Neuronal stem cell (in vitro differentiated cells): ENCODE measurements at regions not wholly inside any gene's neighbourhood (a gene's known extent, or its start where the extent isn't known, plus 50 kb on each side); places are given as distances from the start of the nearest gene placed in this dataset.

ENCODE experiments used
- DNase-seq: peaks from one replicate; pipeline ENCODE4 v3.0.0-alpha.2; 2013; ENCODE audit warnings: low spot score
- H2AFZ ChIP-seq: one replicate; pipeline ENCODE4 v1.6.1; 2013; ENCODE audit warnings: mild to moderate bottlenecking, low read length, inconsistent platforms
- H2AK5ac ChIP-seq: 2 replicates; pipeline ENCODE4 v1.6.1; 2013; ENCODE audit warnings: low read depth, mild to moderate bottlenecking, inconsistent platforms, low read length, moderate library complexity, mixed read lengths
- H2BK120ac ChIP-seq: 2 replicates; pipeline ENCODE4 v1.6.1; 2013; ENCODE audit warnings: low read depth, mild to moderate bottlenecking, inconsistent platforms, low read length, moderate library complexity, mixed read lengths
- H2BK12ac ChIP-seq: one replicate; pipeline ENCODE4 v1.6.1; 2013; ENCODE audit warnings: low read length, inconsistent platforms
- H2BK15ac ChIP-seq: 2 replicates; pipeline ENCODE4 v1.6.1; 2013; ENCODE audit warnings: mild to moderate bottlenecking, low read length, inconsistent platforms, mixed read lengths
- H2BK5ac ChIP-seq: one replicate; pipeline ENCODE4 v1.6.1; 2013; ENCODE audit warnings: inconsistent platforms, mild to moderate bottlenecking, low read length, moderate library complexity
- H3K14ac ChIP-seq: one replicate; pipeline ENCODE4 v1.6.1; 2013; ENCODE audit warnings: low read length, inconsistent platforms
- H3K18ac ChIP-seq: 2 replicates; pipeline ENCODE4 v1.6.1; 2013; ENCODE audit warnings: low read length, inconsistent platforms
- H3K23ac ChIP-seq: 2 replicates; pipeline ENCODE4 v1.6.1; 2013; ENCODE audit warnings: low read depth, mild to moderate bottlenecking, mixed read lengths, low read length, inconsistent platforms; ENCODE audit not compliant: poor library complexity
- H3K27ac ChIP-seq: replicated peaks from 3 replicates; pipeline ENCODE4 v1.5.1; 2013; ENCODE audit warnings: low read length, inconsistent platforms
- H3K27me3 ChIP-seq, 3 experiments: 2 replicates each; pipeline ENCODE4 v1.6.1; 2013; ENCODE audit warnings: low read length in 3 of 3, mild to moderate bottlenecking in 2 of 3, inconsistent platforms in 1 of 3, low read depth in 1 of 3, mixed read lengths in 1 of 3, moderate library complexity in 1 of 3; ENCODE audit not compliant: control insufficient read depth in 3 of 3, insufficient read depth in 3 of 3
- H3K36me3 ChIP-seq, 2 donors: replicated peaks in 1 of 2; 2 replicates each; pipeline ENCODE4 v1.6.1; 2013; ENCODE audit warnings: low read length in 2 of 2; ENCODE audit not compliant: control insufficient read depth in 2 of 2, insufficient read depth in 2 of 2
- H3K4ac ChIP-seq: 2 replicates; pipeline ENCODE4 v1.6.1; 2013; ENCODE audit warnings: inconsistent platforms, mild to moderate bottlenecking, low read length, moderate library complexity
- H3K4me1 ChIP-seq, 2 donors: 1 replicate in 1 of 2; 2 replicates in 1 of 2; pipeline ENCODE4 v1.6.1; 2013; ENCODE audit warnings: low read length in 2 of 2, low read depth in 1 of 2; ENCODE audit not compliant: control insufficient read depth in 2 of 2, insufficient read depth in 1 of 2
- H3K4me2 ChIP-seq: one replicate; pipeline ENCODE4 v1.6.1; 2013; ENCODE audit warnings: mild to moderate bottlenecking, low read length, inconsistent platforms; ENCODE audit not compliant: insufficient read depth, poor library complexity, severe bottlenecking
- H3K4me3 ChIP-seq, 2 donors: 2 replicates each; pipeline ENCODE4 v1.5.1; 2013; ENCODE audit warnings: low read length in 2 of 2, mild to moderate bottlenecking in 2 of 2, inconsistent platforms in 1 of 2, moderate library complexity in 1 of 2
- H3K79me1 ChIP-seq: one replicate; pipeline ENCODE4 v1.6.1; 2013; ENCODE audit warnings: low read depth, mild to moderate bottlenecking, inconsistent platforms, low read length, moderate library complexity
- H3K9ac ChIP-seq: one replicate; pipeline ENCODE4 v1.6.1; 2013; ENCODE audit warnings: mild to moderate bottlenecking, low read depth, low read length, inconsistent platforms; ENCODE audit not compliant: poor library complexity
- H3K9me3 ChIP-seq, 2 donors: replicated peaks in 1 of 2; 2 replicates each; pipeline versions ENCODE3 to v1.6.1; 2013; ENCODE audit warnings: low read length in 2 of 2, mild to moderate bottlenecking in 2 of 2, inconsistent platforms in 1 of 2, low read depth in 1 of 2, mixed read lengths in 1 of 2, moderate library complexity in 1 of 2; ENCODE audit not compliant: control insufficient read depth in 2 of 2, insufficient read depth in 1 of 2
- H4K8ac ChIP-seq: one replicate; pipeline ENCODE4 v1.6.1; 2013; ENCODE audit warnings: low read depth, mild to moderate bottlenecking, inconsistent platforms, low read length, moderate library complexity
- H4K91ac ChIP-seq: one replicate; pipeline ENCODE4 v1.6.1; 2013; ENCODE audit warnings: low read length, low read depth, mild to moderate bottlenecking, inconsistent platforms; ENCODE audit not compliant: poor library complexity
- WGBS, 2 donors: extraction: QIAGEN DNeasy Blood & Tissue Kit; methylation state at CpG; one replicate each; pipeline ENCODE4 v1.1.7; 2013; ENCODE audit warnings: missing lambda C conversion rate in 2 of 2, mixed read lengths in 1 of 2; ENCODE audit not compliant: insufficient read length in 2 of 2, insufficient replicate concordance in 1 of 2; ENCODE audit errors: extremely low coverage in 2 of 2; 5-methylcytosine and 5-hydroxymethylcytosine counted together

DNA sequence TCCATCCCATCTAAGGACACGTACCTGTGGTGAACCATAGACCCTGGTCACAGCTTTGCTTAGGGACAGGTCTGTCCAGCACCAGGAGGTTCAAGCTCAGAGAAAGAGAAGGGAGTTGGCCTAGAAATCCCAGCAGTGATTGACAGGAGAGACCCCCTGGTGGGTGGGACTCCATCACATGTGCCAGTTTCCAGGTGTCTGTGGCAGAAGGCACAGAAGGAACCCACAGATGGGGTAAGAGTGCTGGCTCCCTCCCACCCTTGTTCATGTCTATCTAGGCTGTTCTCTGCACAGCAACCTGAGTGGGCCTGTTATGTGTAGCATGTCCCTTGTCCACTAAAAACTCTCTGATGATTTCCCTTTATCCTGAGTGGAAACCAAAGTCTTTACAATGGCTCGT lies 54.0 kb upstream of the GRB10 start:
- Histone ChIP-seq H2AK5ac (no peak overlapping the region), H3K23ac (no peak overlapping the region), H3K4ac (no peak overlapping the region), H2BK15ac (no peak overlapping the region), H3K36me3 (no peaks in the 10 kb centered on the region), H3K79me1 (no peaks in the 10 kb centered on the region), H4K8ac (no peak overlapping the region), H3K27me3 (no peaks in the 10 kb centered on the region), H3K27ac (no peak overlapping the region), H3K4me1 (no peaks in the 10 kb centered on the region), H3K14ac (no peak overlapping the region), H2BK5ac (no peak overlapping the region), H4K91ac (no peak overlapping the region), H3K9me3 (no peaks in the 10 kb centered on the region), H3K18ac (no peak overlapping the region), H3K9ac (no peak overlapping the region), H3K4me3 (no peak overlapping the region), H2BK12ac (no peak overlapping the region), H3K4me2 (no peak overlapping the region), H2AFZ (no peak overlapping the region), H2BK120ac (no peak overlapping the region)
- no CpG with 5 or more reads among the region's 2 CpGs for WGBS, 2 donors
- no peak for DNase-seq

DNA sequence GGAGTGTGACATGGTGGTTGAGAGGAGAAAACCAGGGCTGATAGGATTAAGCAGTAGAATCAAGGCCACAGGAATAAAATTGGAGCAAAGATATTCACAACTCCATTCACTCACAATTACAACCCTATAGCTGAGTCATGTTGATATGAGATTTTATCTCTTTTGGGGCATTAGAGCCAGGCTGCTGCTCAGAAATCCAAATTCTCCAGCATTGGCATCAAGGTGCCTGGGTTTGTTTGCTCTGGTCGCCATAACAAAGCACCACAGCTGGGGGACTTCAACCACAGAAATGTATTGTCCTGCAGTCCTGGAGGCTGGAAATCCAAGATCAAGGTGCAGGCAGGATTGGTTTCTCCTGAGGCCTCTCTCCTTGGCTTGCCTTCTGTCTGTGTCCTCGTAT lies 52.5 kb upstream of the GRB10 start:
- Histone ChIP-seq H3K36me3 (no peaks in the 10 kb centered on the region), H2BK120ac (no peak overlapping the region), H2AK5ac (no peak overlapping the region), H4K91ac (no peak overlapping the region), H3K4me3 (no peak overlapping the region), H3K18ac (no peak overlapping the region), H3K23ac (no peak overlapping the region), H3K4me1 (no peaks in the 10 kb centered on the region), H2BK15ac (no peak overlapping the region), H2AFZ (no peak overlapping the region), H3K9me3 (no peaks in the 10 kb centered on the region), H2BK5ac (no peak overlapping the region), H4K8ac (no peak overlapping the region), H3K9ac (no peak overlapping the region), H3K14ac (no peak overlapping the region), H3K4me2 (no peak overlapping the region), H3K27ac (no peak overlapping the region), H3K79me1 (no peaks in the 10 kb centered on the region), H3K4ac (no peak overlapping the region), H2BK12ac (no peak overlapping the region), H3K27me3 (no peaks in the 10 kb centered on the region)
- DNase-seq, result no peak
- no CpG with 5 or more reads among the region's 2 CpGs for WGBS, 2 donors

DNA sequence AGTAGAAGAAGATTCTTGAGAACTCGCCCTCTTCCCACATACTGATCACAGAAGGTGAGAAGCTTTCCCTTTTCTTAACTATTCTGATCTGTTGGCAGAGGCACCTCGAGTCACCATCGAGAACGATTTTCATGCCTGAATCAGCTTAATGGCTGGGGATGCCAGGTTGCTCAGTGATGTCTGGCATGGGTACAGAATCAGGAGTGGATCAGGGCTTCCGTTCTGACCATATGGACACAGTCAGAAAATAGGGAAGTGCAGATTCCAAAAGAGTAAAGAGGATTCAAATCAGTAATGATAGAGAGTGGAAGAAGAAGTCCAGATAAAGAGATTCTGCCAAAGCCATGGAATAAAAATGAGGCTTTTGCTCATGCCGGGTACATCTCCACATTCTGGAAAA lies 52.0 kb upstream of the GRB10 start:
- H3K79me1 ChIP-seq, result no peaks in the 10 kb centered on the region
- no peaks in the 10 kb centered on the region for H3K27me3 ChIP-seq
- no peak overlapping the region for H3K18ac ChIP-seq
- no peaks in the 10 kb centered on the region for H3K4me1 ChIP-seq
- H2BK5ac ChIP-seq, result no peak overlapping the region
- H2BK12ac ChIP-seq, result no peak overlapping the region
- H3K27ac ChIP-seq, result no peak overlapping the region
- no peak overlapping the region for H2AFZ ChIP-seq
- H3K23ac ChIP-seq, result no peak overlapping the region
- DNase-seq, result no peak
- H3K36me3 ChIP-seq, result no peaks in the 10 kb centered on the region
- no peak overlapping the region for H2AK5ac ChIP-seq
- H3K4me2 ChIP-seq, result no peak overlapping the region
- no peak overlapping the region for H3K4me3 ChIP-seq
- no peak overlapping the region for H3K14ac ChIP-seq
- H4K91ac ChIP-seq, result no peak overlapping the region
- no peak overlapping the region for H4K8ac ChIP-seq
- no peak overlapping the region for H2BK120ac ChIP-seq
- WGBS, 2 donors, result no CpG with 5 or more reads among the region's 6 CpGs
- H3K4ac ChIP-seq, result no peak overlapping the region
- H3K9ac ChIP-seq, result no peak overlapping the region
- no peak overlapping the region for H2BK15ac ChIP-seq
- no peaks in the 10 kb centered on the region for H3K9me3 ChIP-seq

DNA sequence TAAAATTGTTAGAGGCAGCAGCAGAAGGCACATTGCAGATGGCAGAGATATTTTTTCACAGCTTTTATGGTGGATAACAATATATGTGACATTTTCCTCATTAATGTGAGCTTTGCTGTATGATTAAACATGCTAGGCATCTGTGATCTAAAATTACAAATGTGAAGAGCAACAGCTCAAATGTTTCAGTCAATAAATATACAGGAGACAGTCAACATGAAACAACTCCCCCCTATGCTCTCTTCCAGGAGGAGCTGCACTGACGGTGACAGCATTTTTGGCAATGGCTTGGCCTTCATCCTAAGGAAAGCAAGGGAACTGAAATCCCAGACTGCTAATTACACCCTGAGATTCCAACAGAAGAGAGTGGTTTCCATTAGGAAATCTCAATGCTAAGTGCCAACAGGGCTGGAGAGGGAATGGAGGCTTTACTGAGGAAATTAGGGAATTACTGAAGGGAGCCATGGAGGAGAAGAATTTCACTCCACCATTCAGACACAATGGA lies 51.4 kb upstream of the GRB10 start:
- no peak overlapping the region for H2AFZ ChIP-seq
- H3K4me1 ChIP-seq, result no peaks in the 10 kb centered on the region
- H3K4me2 ChIP-seq, result no peak overlapping the region
- no peak overlapping the region for H3K4ac ChIP-seq
- H4K91ac ChIP-seq, result no peak overlapping the region
- no peak overlapping the region for H4K8ac ChIP-seq
- H3K79me1 ChIP-seq, result no peaks in the 10 kb centered on the region
- no peaks in the 10 kb centered on the region for H3K9me3 ChIP-seq
- no peak overlapping the region for H3K18ac ChIP-seq
- H2BK15ac ChIP-seq, result no peak overlapping the region
- H2BK5ac ChIP-seq, result no peak overlapping the region
- no peak overlapping the region for H2BK120ac ChIP-seq
- H2BK12ac ChIP-seq, result no peak overlapping the region
- no peak overlapping the region for H3K9ac ChIP-seq
- no CpG with 5 or more reads among the region's 1 CpG for WGBS, 2 donors
- no peak overlapping the region for H3K27ac ChIP-seq
- no peaks in the 10 kb centered on the region for H3K36me3 ChIP-seq
- DNase-seq, result no peak
- no peak overlapping the region for H3K14ac ChIP-seq
- H3K23ac ChIP-seq, result no peak overlapping the region
- H3K4me3 ChIP-seq, result no peak overlapping the region
- no peak overlapping the region for H2AK5ac ChIP-seq
- H3K27me3 ChIP-seq, result no peaks in the 10 kb centered on the region
